Femur (tissue), 1 donor: ENCODE measurements at regions not wholly inside any gene's neighbourhood (a gene's known extent, or its start where the extent isn't known, plus 50 kb on each side); places are given as distances from the start of the nearest gene placed in this dataset.
"Not testable (repeated sequence)": the region's sequence is repeated elsewhere in the genome, so short reads cannot be mapped to it uniquely, and the experiment has no call there.

ENCODE experiments used
- DNase-seq: peaks from one replicate; pipeline ENCODE4 v3.0.0-alpha.2; 2017

DNA sequence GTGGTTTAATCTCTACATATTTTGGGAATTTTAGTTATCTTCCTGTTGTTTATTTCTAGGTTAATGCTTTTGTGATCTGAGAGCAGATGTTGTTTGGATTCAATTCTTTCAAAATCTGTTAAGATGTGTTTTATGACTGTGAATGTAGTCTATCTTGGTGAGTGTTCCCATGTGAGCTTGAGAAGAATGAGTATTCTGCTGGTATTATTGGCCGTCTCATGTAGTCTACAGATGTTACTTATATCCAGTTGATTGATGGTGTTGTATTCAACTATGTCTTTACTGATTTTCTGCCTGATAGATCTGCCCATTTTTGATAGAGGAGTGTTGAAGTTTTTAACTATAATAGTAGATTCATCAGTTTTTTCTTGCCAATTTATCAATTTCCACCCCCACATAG, 141.4 kb upstream of the FOXP2 start:
- DNase-seq = no peak

GRCh38 chr7:114269714-114270113, 144.9 kb upstream of the FOXP2 start:
- DNase-seq = no peak

GRCh38 chr7:114267550-114267949, 147.1 kb upstream of the FOXP2 start:
- DNase-seq = not testable (repeated sequence)

DNA sequence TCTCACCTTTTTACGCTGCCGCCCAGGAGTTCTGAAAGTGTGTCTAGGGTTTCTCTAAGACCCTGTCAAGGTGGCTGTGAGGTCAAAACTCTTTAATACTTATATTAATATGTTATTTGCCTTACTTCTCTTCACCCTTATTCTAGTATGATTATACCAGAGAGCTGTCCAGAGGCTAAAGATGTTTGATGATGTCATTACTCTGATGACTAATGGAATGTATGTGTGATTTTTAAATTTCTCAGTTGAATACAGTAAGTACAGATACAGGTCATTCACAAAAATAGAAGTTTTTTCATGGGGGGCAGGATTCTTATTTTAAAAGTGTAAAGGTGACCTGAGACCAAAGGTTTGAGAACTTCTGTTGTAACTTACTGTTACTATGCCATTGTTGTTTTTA, 150.6 kb upstream of the FOXP2 start:
- no peak for DNase-seq

DNA sequence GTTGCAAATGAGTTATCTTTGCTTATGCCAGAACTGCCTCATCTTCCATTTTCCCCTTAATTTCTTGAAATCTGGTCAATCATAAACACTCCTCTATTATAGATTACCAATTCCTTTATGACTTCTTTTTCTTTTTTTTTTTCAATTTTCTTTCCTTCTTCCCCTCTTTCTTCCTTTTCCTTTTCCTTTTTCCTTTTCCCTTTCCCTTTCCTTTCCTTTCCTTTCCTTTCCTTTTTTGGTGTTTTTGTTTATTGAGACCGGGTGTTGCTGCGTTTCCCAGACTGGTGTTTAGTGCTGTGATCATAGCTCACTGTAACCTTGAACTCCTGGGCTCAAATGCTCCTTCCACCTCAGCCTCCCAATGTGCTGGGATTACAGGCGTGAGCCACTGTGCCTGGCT, 151.4 kb upstream of the FOXP2 start:
- no peak for DNase-seq

DNA sequence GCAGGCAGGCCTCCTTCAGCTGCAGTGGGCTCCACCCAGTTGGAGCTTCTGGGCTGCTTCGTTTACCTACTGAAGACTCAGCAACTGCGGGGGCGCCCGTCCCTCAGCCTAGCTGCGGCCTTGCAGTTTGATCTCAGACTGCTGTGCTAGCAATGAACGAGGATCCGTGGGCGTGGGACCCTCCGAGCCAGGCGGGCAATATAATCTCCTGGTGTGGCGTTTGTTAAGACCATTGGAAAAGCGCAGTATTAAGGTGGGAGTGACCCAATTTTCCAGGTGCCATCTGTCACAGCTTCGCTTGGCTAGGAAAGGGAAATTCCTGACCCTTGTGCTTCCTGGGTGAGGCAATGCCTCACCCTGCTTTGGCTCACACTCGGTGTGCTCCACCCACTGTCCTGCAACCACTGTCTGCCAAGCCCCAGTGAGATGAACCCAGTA, 159.2 kb upstream of the FOXP2 start:
- DNase-seq = no peak

DNA sequence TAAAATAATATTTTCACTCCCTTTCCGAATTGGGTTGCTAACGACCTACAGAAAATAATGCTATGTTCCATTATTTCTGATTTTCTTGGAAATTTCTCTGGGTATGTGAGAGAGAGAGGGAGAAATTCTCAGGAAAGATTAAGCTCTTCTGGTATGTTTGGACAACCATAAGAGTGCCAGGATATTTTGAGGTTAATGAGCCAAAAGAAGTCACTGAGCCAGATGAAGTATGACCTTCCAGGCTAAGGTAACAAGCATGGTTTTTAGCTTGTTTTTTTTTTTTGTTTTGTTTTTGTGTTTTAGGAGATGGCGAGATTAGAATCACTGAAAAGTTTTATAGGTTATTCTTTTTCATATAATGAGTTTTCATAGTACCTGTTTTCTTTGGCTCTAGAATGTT, 171.0 kb upstream of the FOXP2 start:
- DNase-seq = no peak

DNA sequence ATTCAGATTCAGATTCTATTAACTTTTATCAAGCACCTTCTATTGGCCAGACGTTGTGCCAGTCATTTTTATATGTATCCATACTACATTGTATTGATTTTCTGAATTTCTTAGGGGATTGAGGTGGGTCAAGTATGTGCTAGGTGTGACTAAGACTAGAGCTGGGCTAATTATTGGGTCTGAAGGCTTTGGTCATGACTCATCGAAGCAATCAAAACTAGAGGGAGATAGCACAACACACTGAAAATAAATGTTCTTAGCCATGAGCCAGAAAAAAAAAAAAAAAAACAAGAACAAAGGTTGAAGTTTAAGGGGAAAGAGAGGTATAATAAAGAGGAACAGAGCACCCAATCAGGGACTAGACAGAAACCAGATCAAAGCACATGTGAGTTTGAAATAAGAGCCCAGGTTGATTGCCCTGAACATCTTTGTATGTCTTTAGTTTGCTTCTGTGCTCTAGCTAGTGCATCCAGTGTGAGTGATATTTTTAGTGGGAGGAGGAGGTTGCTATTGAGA, 171.6 kb upstream of the FOXP2 start:
- DNase-seq = no peak

DNA sequence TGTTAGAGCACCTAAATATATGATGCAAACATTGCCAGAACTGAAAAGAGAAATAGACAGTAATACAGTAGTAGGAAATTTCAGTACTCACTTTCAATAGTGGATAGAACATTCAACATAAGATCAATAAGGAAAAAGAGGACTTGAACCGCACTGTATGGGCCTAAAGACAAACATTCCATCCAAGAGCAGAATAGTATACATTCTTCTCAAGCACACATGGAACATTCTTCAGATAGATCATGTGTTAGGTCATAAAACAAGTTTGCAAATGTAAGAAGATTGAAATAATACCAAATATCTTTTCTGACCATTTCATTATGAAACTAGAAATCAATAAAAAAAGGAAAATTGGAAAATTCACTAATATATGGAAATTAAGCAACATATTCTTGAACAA, 185.4 kb upstream of the FOXP2 start:
- no peak for DNase-seq

DNA sequence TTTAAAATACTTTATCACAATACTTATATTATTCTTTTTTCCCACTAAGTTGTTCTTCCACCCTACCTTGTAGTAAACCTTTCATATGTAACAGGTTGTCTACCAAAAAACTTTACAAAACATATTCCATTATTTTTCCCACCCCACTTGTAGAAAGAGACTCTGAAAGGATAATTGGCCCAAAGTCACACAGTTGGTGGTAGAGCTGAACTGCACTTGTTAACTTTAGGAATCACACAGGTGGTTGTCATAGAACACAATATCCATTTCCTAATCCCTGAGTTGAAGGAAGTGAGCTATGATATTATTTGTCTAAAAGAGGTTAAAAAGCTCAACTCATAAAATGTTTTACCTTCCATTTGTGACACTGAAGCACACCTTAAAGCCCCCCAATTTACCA, 188.8 kb upstream of the FOXP2 start:
- no peak for DNase-seq

DNA sequence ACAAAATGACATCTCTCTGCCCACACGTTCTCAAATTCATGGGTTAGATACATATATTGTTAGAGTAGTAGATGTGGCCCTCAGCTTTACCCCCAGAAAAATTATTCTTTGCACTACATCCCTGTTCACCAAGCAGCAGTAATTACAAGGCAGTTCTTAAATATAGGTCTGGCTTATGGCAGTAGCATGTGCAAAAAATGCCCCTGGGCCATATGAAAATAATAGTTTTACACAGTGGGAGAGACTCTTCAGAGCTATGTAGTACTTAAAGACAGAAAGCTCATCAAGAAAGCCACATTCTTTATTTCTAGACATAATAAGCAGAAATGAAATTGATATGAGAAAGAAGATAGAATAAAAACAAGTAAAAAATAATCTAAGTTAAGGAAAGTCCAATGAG, 196.3 kb upstream of the FOXP2 start:
- DNase-seq = no peak

GRCh38 chr7:114217026-114217806, 197.4 kb upstream of the FOXP2 start:
- no peak for DNase-seq

DNA sequence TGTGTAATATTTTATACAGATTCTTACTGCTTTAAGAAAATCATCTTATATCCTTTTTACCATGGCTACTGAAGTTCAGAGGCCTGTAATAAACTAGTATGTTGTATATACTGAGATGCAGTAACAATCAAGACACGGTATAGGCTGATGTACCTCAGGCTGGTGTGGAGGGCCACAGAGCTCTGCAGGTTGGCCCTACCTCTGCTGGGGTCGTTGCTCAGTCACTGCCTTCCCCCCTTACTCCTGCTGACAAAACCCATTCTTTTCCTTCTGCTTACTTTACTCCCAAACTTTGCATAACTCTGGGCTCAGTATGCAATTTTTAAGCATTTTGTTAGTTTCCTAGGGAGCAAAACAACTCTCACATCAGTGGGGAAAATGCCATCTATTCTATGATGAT, 200.1 kb upstream of the FOXP2 start:
- DNase-seq = no peak

DNA sequence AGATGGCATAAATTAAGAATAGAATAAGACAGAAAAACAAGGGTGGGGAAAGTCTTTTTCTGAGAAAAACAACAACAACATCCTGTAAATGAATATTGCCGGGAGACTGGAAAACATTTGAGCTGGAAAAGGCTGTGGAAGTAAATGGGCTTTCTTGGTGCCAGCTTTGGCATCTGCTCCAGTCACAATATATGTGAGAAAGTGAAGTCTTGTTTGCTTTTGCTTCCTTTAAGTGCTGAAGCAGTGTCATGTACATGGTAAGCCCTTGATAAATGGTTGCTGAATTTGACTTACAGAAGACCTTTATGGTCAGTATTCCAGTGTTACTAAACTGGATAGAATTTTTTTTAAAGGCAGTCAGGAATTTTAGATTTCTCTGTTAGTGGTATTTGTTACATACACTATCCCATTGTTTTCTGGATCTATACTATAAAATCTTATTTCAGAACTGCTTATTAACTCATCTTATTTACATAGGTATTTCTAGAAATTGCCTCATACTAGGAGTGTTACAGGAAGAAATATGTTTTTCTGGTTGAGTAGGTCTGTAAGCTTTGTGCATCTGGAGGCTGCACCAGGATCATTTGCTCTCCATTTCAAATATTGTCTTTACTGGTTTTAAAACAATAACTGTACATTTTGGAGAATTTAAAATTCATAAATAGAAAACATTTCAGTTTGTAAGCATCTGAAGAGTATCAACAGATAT, 201.7 kb upstream of the FOXP2 start:
- DNase-seq = no peak

- no peak for DNase-seq
Observed at GRCh38 chr7:114209968-114210367, 204.6 kb upstream of the FOXP2 start.

- DNase-seq = no peak
Observed at GRCh38 chr7:114206688-114207087, 207.9 kb upstream of the FOXP2 start.

DNA sequence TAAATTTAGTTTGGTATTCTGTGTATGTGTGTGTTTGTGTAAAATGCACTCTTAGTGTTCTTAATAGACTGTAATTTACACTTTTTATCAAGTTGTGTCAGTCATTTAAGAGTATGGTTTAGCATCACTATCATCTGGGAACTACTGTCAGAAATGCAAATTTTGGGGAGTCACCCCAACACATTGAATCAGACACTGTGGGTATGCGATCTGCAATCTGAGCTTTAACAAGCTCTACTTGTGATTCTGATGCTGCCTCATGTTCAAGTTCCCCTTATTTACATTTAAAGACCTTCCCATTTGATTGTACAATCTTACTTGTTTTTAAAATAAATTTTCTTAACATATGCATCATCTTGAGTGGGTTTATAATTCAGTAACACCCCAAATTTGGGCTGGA, 218.1 kb upstream of the FOXP2 start:
- DNase-seq = no peak

DNA sequence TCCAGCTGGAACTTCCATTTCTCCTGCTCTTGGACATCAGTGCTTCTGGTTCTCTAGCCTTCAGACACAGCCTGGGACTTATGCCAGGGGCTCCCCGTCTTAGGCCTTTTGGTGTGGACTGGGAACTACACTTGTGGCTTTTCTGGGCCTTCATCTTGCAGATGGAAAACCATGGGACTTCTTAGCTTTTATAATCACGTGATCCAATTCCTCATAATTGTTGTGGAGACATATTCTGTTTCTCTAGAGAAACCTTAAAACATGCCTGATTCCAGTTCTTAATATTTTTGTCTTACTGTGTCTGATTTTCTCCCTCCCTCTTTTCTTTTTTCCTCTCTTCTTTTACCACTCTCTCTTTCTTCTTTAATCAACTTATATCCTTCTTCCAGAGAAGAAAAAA, 224.2 kb upstream of the FOXP2 start:
- no peak for DNase-seq

- DNase-seq = no peak
Observed at GRCh38 chr7:114183311-114184088, 231.1 kb upstream of the FOXP2 start.

- DNase-seq = no peak
Observed at GRCh38 chr7:114182837-114183236, 231.8 kb upstream of the FOXP2 start.

- no peak for DNase-seq
Observed at GRCh38 chr7:114181280-114181679, 233.3 kb upstream of the FOXP2 start.

DNA sequence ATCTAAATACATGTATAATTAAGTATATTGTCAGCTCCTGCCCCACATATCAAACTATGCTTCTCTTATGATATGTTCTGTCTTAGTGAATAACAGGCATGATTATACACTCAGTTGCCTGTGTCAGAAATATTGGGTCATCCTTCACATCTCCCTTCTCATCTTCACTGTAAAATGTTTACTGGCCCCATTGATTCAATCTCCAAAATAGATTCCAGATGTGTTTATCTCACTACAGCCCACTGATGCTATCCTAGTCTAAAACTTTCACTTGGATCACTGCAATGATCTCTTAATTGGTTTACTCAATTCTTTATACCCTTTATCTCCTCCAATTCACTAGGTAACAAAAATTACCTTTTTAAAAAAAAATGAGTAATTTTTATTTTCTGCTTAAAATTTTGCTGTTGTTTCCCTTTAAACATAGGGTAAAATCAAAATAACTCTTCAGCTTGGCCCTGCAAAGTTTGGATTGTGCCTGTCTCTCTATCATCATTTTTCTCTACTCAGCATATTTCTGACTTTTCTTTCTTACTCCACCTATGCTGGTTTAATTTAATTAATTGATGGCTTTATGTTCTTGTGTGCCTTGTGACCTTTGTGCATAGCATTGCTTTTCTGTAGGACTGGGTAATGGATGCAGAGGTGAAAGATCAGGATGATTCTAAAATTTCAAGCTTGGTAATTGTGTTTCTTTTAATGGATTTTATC, 233.9 kb upstream of the FOXP2 start:
- no peak for DNase-seq

- DNase-seq = no peak
Observed at GRCh38 chr7:114175125-114175524, 239.5 kb upstream of the FOXP2 start.
